Right lobe of liver (tissue), 6 donors: ENCODE measurements at regions not wholly inside any gene's neighbourhood (a gene's known extent, or its start where the extent isn't known, plus 50 kb on each side); places are given as distances from the start of the nearest gene placed in this dataset.

ENCODE experiments used
- ATAC-seq, 4 donors: fragments of 200-7000 bp; cut with Tn5 transposase; one replicate each; pipeline ENCODE4 v1.9.1; 2020; ENCODE audit warnings: mild to moderate bottlenecking in 4 of 4, moderate library complexity in 4 of 4
- DNase-seq, 3 donors: peaks; one replicate each; pipeline ENCODE4 v3.0.0-alpha.2; 2020
- H3K27ac ChIP-seq, 3 donors: fragments of 200-600 bp; one replicate each; pipeline ENCODE4 v1.8.0; 2022
- H3K27me3 ChIP-seq, 2 donors: fragments of 200-600 bp; one replicate each; pipeline ENCODE4 v1.8.0; 2022
- H3K36me3 ChIP-seq, 4 donors: fragments of 200-600 bp; sonication (generic) in 1 of 4; one replicate each; pipeline versions ENCODE4 v1.5.1 to v1.8.0; 2017 to 2022; ENCODE audit warnings: control low read depth in 1 of 4
- H3K4me1 ChIP-seq, 4 donors: fragments of 200-600 bp; sonication (generic) in 1 of 4; one replicate each; pipeline versions ENCODE4 v1.5.1 to v1.8.0; 2017 to 2022; ENCODE audit warnings: control low read depth in 1 of 4
- H3K4me3 ChIP-seq, 3 donors: fragments of 200-600 bp; one replicate each; pipeline ENCODE4 v1.8.0; 2022
- H3K9me3 ChIP-seq, 4 donors: fragments of 200-600 bp; sonication (generic) in 1 of 4; one replicate each; pipeline versions ENCODE4 v1.5.1 to v1.8.0; 2017 to 2022; ENCODE audit warnings: control low read depth in 1 of 4
- POLR2A ChIP-seq: fragments of 450-650 bp; IDR thresholded peaks from one replicate; pipeline ENCODE4 v1.6.1; 2017; ENCODE audit warnings: antibody characterized with exemption, mild to moderate bottlenecking
- WGBS: methylation state at CpG from one replicate; pipeline ENCODE4 v1.1.6; 2018; ENCODE audit warnings: low coverage, low lambda C conversion rate; ENCODE audit not compliant: insufficient coverage; ENCODE audit errors: missing lambda C conversion rate; 5-methylcytosine and 5-hydroxymethylcytosine counted together
- intact Hi-C, 2 donors: fragments of 100-400 bp; cut with DNase I; formaldehyde crosslinking; loops; one replicate each; pipeline versions ENCODE4 v1.11.2 to v1.14.1; 2022
- TF ChIP-seq, protein P1 (sequence below), 4 donors: fragments of 200-600 bp in 3 of 4; fragments of 450-650 bp in 1 of 4; IDR thresholded peaks; one replicate each; pipeline versions ENCODE4 v1.5.1 to v1.8.0; 2016 to 2022; ENCODE audit warnings: antibody characterized with exemption in 4 of 4, mild to moderate bottlenecking in 2 of 4
- donor health status: DM: no; HTN: yes; CAD: no.
- donor health status: DM: no; HTN: no; CAD: no.
- donor health status: DM: no; HTN: no; CAD: no.
- donor health status: DM: no; HTN: yes; CAD: no.
- donor health status: DM: no; HTN: yes; CAD: no.

DNA sequence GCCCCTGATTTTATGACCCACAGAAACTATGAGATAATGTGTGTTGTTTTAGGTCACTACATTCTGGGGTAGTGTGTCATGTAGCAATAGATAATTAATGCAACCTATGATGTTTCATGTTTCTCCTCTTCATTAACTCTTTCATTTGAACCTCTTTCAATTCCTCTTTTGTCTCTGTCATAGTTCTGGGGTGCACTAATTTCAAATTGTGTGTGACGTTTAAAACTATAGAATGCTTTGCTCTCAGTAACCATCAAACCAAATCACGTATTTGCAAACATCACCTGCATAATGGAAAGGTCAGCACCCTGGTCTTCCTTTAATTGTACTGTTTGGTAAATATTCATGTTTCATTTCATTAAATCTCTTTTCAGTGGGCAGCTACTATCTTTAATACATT, 621.6 kb downstream of the TLR4 start:
- Histone ChIP-seq H3K4me3 (no peak overlapping the region), H3K27me3 (no peaks in the 10 kb centered on the region), H3K36me3 (no peaks in the 10 kb centered on the region), H3K9me3 (no peaks in the 10 kb centered on the region), H3K4me1 (no peaks in the 10 kb centered on the region), H3K27ac (no peak overlapping the region)
- no peak for ATAC-seq
- no peak for DNase-seq
- intact Hi-C loops = no loop called here
- no peak for TF ChIP-seq POLR2A
- TF ChIP-seq, protein P1, sequence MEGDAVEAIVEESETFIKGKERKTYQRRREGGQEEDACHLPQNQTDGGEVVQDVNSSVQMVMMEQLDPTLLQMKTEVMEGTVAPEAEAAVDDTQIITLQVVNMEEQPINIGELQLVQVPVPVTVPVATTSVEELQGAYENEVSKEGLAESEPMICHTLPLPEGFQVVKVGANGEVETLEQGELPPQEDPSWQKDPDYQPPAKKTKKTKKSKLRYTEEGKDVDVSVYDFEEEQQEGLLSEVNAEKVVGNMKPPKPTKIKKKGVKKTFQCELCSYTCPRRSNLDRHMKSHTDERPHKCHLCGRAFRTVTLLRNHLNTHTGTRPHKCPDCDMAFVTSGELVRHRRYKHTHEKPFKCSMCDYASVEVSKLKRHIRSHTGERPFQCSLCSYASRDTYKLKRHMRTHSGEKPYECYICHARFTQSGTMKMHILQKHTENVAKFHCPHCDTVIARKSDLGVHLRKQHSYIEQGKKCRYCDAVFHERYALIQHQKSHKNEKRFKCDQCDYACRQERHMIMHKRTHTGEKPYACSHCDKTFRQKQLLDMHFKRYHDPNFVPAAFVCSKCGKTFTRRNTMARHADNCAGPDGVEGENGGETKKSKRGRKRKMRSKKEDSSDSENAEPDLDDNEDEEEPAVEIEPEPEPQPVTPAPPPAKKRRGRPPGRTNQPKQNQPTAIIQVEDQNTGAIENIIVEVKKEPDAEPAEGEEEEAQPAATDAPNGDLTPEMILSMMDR (IDR thresholded peaks at IDR 0.05) = no peak
- 85% methylated on average over 2 of the region's 2 CpGs for WGBS

DNA sequence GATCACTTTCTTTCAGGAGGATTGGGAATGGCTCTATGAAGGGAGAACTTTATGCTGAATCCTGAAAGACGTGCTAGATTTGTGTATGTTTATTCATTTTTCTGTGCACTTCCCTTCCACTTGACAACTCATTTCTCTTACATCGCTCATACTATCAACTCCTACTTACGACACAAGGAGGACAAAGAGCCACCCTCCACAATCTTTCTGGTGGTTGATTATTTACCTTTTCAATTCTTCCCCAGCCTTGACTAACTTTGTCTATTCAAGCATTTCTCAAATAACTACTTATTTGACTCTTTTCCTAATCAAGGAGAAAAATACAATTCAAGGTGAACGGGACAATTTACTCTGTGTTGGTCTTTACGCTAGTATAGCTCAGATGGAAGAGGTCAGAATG, 622.1 kb downstream of the TLR4 start:
- TF ChIP-seq, protein P1 (IDR thresholded peaks at IDR 0.05) = no peak
- TF ChIP-seq POLR2A = no peak
- H3K36me3 ChIP-seq = no peaks in the 10 kb centered on the region
- DNase-seq (no peak), ATAC-seq (no peak)
- H3K9me3 ChIP-seq = no peaks in the 10 kb centered on the region
- intact Hi-C loops = no loop called here
- whole genome bisulfite sequencing = 90% methylated on average over 5 of the region's 5 CpGs
- H3K27ac ChIP-seq = no peak overlapping the region
- no peak overlapping the region for H3K4me3 ChIP-seq
- no peaks in the 10 kb centered on the region for H3K27me3 ChIP-seq
- no peaks in the 10 kb centered on the region for H3K4me1 ChIP-seq

DNA sequence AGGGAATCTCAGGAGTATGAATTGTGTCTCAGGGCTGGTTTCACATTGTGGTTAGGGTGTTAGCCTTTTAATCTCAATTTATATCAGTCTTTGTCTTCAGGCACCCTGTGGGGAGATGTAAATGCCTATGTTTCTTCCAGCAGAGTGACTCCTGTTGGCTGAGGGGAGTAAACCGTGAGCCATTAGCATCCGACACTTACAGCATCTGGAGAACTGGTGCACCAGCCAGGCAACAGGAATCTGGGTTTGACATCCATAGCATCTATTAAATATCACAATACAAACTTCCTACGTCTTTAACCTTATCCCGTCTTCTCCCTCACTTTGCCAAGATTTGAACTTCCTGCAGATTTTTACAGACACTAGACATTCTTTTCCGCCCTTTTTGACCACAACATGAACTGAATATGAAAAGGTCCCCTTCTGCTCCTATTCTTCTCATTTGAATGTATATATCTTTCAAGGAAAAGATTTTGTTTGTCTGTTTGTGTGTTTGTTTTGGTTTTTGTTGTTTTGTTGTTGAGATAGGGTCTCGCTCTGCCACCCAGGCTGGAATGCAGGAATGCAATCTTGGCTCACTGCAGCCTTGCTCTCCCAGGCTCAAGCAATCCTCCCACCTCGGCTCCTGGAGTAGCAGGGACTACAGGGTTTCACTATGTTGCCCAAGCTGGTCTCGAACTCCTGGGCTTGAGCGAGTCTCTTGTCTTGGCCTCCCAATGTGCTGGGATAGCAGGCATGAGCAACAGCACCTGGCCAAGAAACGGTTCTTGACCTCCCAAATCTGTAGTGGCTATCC, 626.2 kb downstream of the TLR4 start:
- no peak for TF ChIP-seq POLR2A
- TF ChIP-seq, protein P1 (IDR thresholded peaks at IDR 0.05) = no peak
- Histone ChIP-seq H3K27ac (no peak overlapping the region), H3K27me3 (no peaks in the 10 kb centered on the region), H3K4me1 (peaks cover 0 to 9% (median 0%) of the 10 kb centered on the region in 4 donors), H3K9me3 (no peaks in the 10 kb centered on the region), H3K36me3 (no peaks in the 10 kb centered on the region), H3K4me3 (no peak overlapping the region)
- no peak for ATAC-seq
- WGBS = 77% methylated on average over 9 of the region's 10 CpGs
- no peak for DNase-seq
- intact Hi-C loops = no loop called here

DNA sequence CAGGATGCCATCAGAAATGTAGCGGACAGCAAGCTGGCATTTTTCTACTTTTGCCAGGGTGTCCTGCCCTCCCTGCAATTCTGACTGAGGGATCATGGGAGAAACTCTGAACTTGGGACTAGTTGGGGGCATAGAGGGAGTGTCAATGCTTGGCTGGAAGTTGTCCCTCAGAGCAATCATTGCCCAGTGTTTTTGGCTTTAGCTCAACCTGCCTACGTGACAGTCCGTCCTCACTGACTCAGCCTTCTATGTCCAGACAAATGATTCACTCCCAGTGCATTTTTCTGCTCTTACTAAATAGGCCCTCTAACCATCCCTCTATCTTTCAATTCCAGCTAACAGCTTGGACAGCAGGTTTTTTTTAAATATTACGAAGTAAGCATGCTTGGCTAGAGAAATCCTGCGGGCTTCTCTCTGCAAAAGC, 627.4 kb downstream of the TLR4 start:
- DNase-seq (peak; percentile 55 to 91 (median 68)), ATAC-seq (peak; percentile 87 to 98 (median 92))
- TF ChIP-seq POLR2A = peak; percentile 70
- TF ChIP-seq, protein P1 (IDR thresholded peaks at IDR 0.05) = no peak
- 23% methylated on average over 5 of the region's 5 CpGs for WGBS
- Histone ChIP-seq H3K4me3 (no peak overlapping the region), H3K9me3 (no peaks in the 10 kb centered on the region), H3K36me3 (no peaks in the 10 kb centered on the region), H3K27ac (peak overlapping the region; percentile 45 to 62 (median 59)), H3K27me3 (no peaks in the 10 kb centered on the region), H3K4me1 (peaks cover 0 to 15% (median 0%) of the 10 kb centered on the region in 4 donors)
- intact Hi-C loops = no loop called here
